HCT116 (cell line): ENCODE measurements at regions not wholly inside any gene's neighbourhood (a gene's known extent, or its start where the extent isn't known, plus 50 kb on each side); places are given as distances from the start of the nearest gene placed in this dataset.

Source experiments
- ATAC-seq: fragments of 200-7000 bp; cut with Tn5 transposase; 2 replicates; pipeline ENCODE4 v1.9.1; 2020; ENCODE audit warnings: mild to moderate bottlenecking, moderate library complexity
- BruUV-seq: library from RNA; stranded (reverse); fragments of 400-500 nt; replicated peaks from 2 replicates; lab custom pipeline; 2021; lab: Mats Ljungman, UMichigan
- CTCF ChIA-PET: fragments of 300-600 bp; sonication (Branson Sonifier 250); formaldehyde crosslinking; loops from one replicate; lab custom pipeline; 2021; ENCODE audit warnings: antibody characterized with exemption; lab: Charles Lee
- POLR2A ChIA-PET: fragments of 300-600, 350-600 bp; sonication (Branson Sonifier 250); formaldehyde crosslinking; loops from one replicate; lab custom pipeline; 2021; ENCODE audit warnings: antibody characterized with exemption; lab: Charles Lee
- RAD21 ChIA-PET, 2 experiments: fragments of 300-600 bp; sonication (Branson Sonifier 250); formaldehyde crosslinking; loops; one replicate each; lab custom pipeline; 2023; ENCODE audit warnings: low total read pairs in 2 of 2; ENCODE audit not compliant: uncharacterized antibody in 2 of 2, unreplicated experiment in 2 of 2, low non-redundant PET in 1 of 2; lab: Charles Lee
- DNase-seq: peaks from one replicate; pipeline ENCODE4 v3.0.0-alpha.2; 2010; ENCODE audit warnings: low read depth, low spot score
- H2AFZ ChIP-seq: fragments of 200-600 bp; shearing (Covaris generic), sonication (generic); 2 replicates; pipeline ENCODE4 v1.6.1; 2017; ENCODE audit warnings: low read depth, mixed run types, mixed read lengths, antibody characterized with exemption, low read length; ENCODE audit not compliant: poor library complexity, severe bottlenecking
- H3K27ac ChIP-seq: 2 replicates; pipeline ENCODE4 v1.5.1; 2012; ENCODE audit warnings: low read depth, low read length
- H3K27me3 ChIP-seq: fragments of 200-600 bp; sonication (generic); 2 replicates; pipeline ENCODE4 v1.6.1; 2016; ENCODE audit warnings: mixed run types, low read length, mixed read lengths; ENCODE audit not compliant: insufficient read depth
- H3K36me3 ChIP-seq, 2 experiments: fragments of 200-500 bp in 1 of 2; fragments of 200-600 bp in 1 of 2; sonication (Bioruptor generic) in 1 of 2; sonication (generic) in 1 of 2; 2 replicates each; pipeline versions ENCODE4 v1.5.1 to v1.6.1; 2014 to 2016; ENCODE audit warnings: low read length in 2 of 2, inconsistent platforms in 1 of 2, mixed read lengths in 1 of 2, mixed run types in 1 of 2; ENCODE audit not compliant: insufficient read depth in 2 of 2, control insufficient read depth in 1 of 2
- H3K4me1 ChIP-seq, 2 experiments: fragments of 200-600 bp in 1 of 2; sonication (generic) in 1 of 2; 2 replicates each; pipeline versions ENCODE4 v1.5.1 to v1.6.1; 2012 to 2017; ENCODE audit warnings: low read length in 2 of 2, inconsistent platforms in 1 of 2, mild to moderate bottlenecking in 1 of 2, mixed read lengths in 1 of 2, mixed run types in 1 of 2, moderate library complexity in 1 of 2; ENCODE audit not compliant: insufficient read depth in 2 of 2, control insufficient read depth in 1 of 2
- H3K4me2 ChIP-seq: fragments of 200-600 bp; sonication (generic); 2 replicates; pipeline ENCODE4 v1.6.1; 2017; ENCODE audit warnings: mixed run types, low read length, mixed read lengths
- H3K4me3 ChIP-seq, 2 experiments: fragments of 200-600 bp in 1 of 2; sonication (generic) in 1 of 2; replicated peaks in 1 of 2; 2 replicates each; pipeline ENCODE4 v1.5.1; 2011 to 2016; ENCODE audit warnings: low read length in 2 of 2, control low read depth in 1 of 2, low read depth in 1 of 2, mild to moderate bottlenecking in 1 of 2, mixed read lengths in 1 of 2, mixed run types in 1 of 2
- H3K79me2 ChIP-seq: fragments of 200-600 bp; sonication (generic); 2 replicates; pipeline ENCODE4 v1.6.1; 2017; ENCODE audit warnings: mild to moderate bottlenecking, mixed run types, low read length, moderate library complexity, mixed read lengths; ENCODE audit not compliant: insufficient read depth
- H3K9ac ChIP-seq: fragments of 200-600 bp; sonication (generic); 2 replicates; pipeline ENCODE4 v1.6.1; 2016; ENCODE audit warnings: low read length, mixed read lengths
- H3K9me2 ChIP-seq: fragments of 200-600 bp; sonication (generic), shearing (Covaris generic); 2 replicates; pipeline ENCODE4 v1.6.1; 2017; ENCODE audit warnings: mixed run types, mild to moderate bottlenecking, moderate library complexity; ENCODE audit not compliant: insufficient read depth
- H3K9me3 ChIP-seq, 2 experiments: fragments of 200-500 bp in 1 of 2; fragments of 200-600 bp in 1 of 2; sonication (Bioruptor generic) in 1 of 2; sonication (generic) in 1 of 2; 2 replicates each; pipeline ENCODE4 v1.6.1; 2014 to 2017; ENCODE audit warnings: low read length in 2 of 2, mixed read lengths in 2 of 2, inconsistent platforms in 1 of 2, low read depth in 1 of 2, mild to moderate bottlenecking in 1 of 2, mixed run types in 1 of 2, moderate library complexity in 1 of 2; ENCODE audit not compliant: control insufficient read depth in 1 of 2, insufficient read depth in 1 of 2
- H4K20me1 ChIP-seq: fragments of 200-600 bp; sonication (generic), shearing (Covaris generic); 2 replicates; pipeline ENCODE4 v1.6.1; 2017; ENCODE audit warnings: mixed run types, mild to moderate bottlenecking, moderate library complexity; ENCODE audit not compliant: insufficient read depth
- ATF3 ChIP-seq: IDR thresholded peaks from 2 replicates; pipeline ENCODE4 v1.6.1; 2012
- CBX3 ChIP-seq: IDR thresholded peaks from 2 replicates; pipeline ENCODE4 v1.6.1; 2012; ENCODE audit warnings: low read depth
- CTCF ChIP-seq, 3 experiments: fragments of 200-600 bp in 1 of 3; sonication (generic) in 1 of 3; IDR thresholded peaks in 2 of 3; conservative IDR thresholded peaks in 1 of 3; 2 replicates each; pipeline ENCODE4 v1.5.1; 2012 to 2017; ENCODE audit warnings: low read depth in 2 of 3, low read length in 2 of 3, antibody characterized with exemption in 1 of 3, borderline replicate concordance in 1 of 3, control low read depth in 1 of 3, mild to moderate bottlenecking in 1 of 3, mixed read lengths in 1 of 3, mixed run types in 1 of 3, moderate library complexity in 1 of 3; ENCODE audit not compliant: insufficient read depth in 1 of 3
- EGR1 ChIP-seq: IDR thresholded peaks from 2 replicates; pipeline ENCODE4 v1.6.1; 2012; ENCODE audit warnings: low read depth
- ELF1 ChIP-seq: IDR thresholded peaks from 2 replicates; pipeline ENCODE4 v1.6.1; 2012; ENCODE audit warnings: low read depth, borderline replicate concordance
- JUND ChIP-seq: IDR thresholded peaks from 2 replicates; pipeline ENCODE4 v1.6.1; 2012
- MAX ChIP-seq: IDR thresholded peaks from 2 replicates; pipeline ENCODE4 v1.6.1; 2012
- POLR2AphosphoS5 ChIP-seq: IDR thresholded peaks from 2 replicates; pipeline ENCODE4 v1.6.1; 2011; ENCODE audit warnings: mild to moderate bottlenecking, low read depth, low read length, moderate library complexity
- RAD21 ChIP-seq: IDR thresholded peaks from 2 replicates; pipeline ENCODE4 v1.6.1; 2012; ENCODE audit warnings: low read depth, mild to moderate bottlenecking
- REST ChIP-seq: IDR thresholded peaks from 2 replicates; pipeline ENCODE4 v1.6.1; 2012; ENCODE audit warnings: low read depth
- SIN3A ChIP-seq: IDR thresholded peaks from 2 replicates; pipeline ENCODE4 v1.6.1; 2012; ENCODE audit warnings: low read depth
- SP1 ChIP-seq: IDR thresholded peaks from 2 replicates; pipeline ENCODE4 v1.6.1; 2012; ENCODE audit warnings: low read depth
- SRF ChIP-seq: IDR thresholded peaks from 2 replicates; pipeline ENCODE4 v1.6.1; 2012; ENCODE audit warnings: low read depth
- TCF7L2 ChIP-seq: IDR thresholded peaks from 2 replicates; pipeline ENCODE4 v1.7.0; 2011; ENCODE audit warnings: borderline replicate concordance, inconsistent platforms; ENCODE audit not compliant: insufficient read depth, insufficient read length; ENCODE audit errors: extremely low read depth
- YY1 ChIP-seq: IDR thresholded peaks from 2 replicates; pipeline ENCODE4 v1.6.1; 2011; ENCODE audit warnings: low read length, low read depth, moderate library complexity, mild to moderate bottlenecking; ENCODE audit not compliant: insufficient replicate concordance; ENCODE audit errors: extremely low read depth
- ZBTB33 ChIP-seq: IDR thresholded peaks from 2 replicates; pipeline ENCODE4 v1.6.1; 2011; ENCODE audit warnings: mild to moderate bottlenecking, low read length, moderate library complexity; ENCODE audit not compliant: insufficient replicate concordance; ENCODE audit errors: extremely low read depth
- ZFX ChIP-seq: fragments of 450-650 bp; IDR thresholded peaks from 2 replicates; pipeline ENCODE4 v1.6.1; 2017
- ZNF274 ChIP-seq: fragments of 200-500 bp; sonication (Bioruptor generic); IDR thresholded peaks from 2 replicates; pipeline ENCODE4 v1.6.1; 2014; ENCODE audit warnings: mild to moderate bottlenecking, low read depth, low read length, inconsistent platforms
- intact Hi-C: fragments of 100-400 bp; cut with micrococcal nuclease; formaldehyde crosslinking; loops from 2 replicates; pipeline ENCODE4 v1.10.0; 2022

GRCh38 chr11:91160661-91161060 is 937.8 kb upstream of the CHORDC1 start:
- ChIA-PET CTCF (no interaction called here), POLR2A (no interaction called here), RAD21 (no interaction called here)
- intact Hi-C loops = no loop called here
- no peaks in the 10 kb centered on the region for H3K36me3 ChIP-seq
- H3K9me3 ChIP-seq = peaks cover 0 to 8% of the 10 kb centered on the region in 2 experiments; a peak in 2 of 4 replicates
- no peak overlapping the region for H3K9ac ChIP-seq
- H3K4me2 ChIP-seq = no peak overlapping the region
- no peak overlapping the region for H2AFZ ChIP-seq
- H3K4me1 ChIP-seq = no peaks in the 10 kb centered on the region
- TF ChIP-seq ELF1 = no peak
- TF ChIP-seq EGR1 = no peak
- TF ChIP-seq REST = no peak
- TF ChIP-seq YY1 = no peak
- TF ChIP-seq SIN3A = no peak
- TF ChIP-seq JUND = no peak
- no peak for TF ChIP-seq ZBTB33
- TF ChIP-seq ZFX = no peak
- TF ChIP-seq CTCF (IDR thresholded peaks at IDR 0.05 in 2 of 3, conservative IDR thresholded peaks at IDR 0.05 in 1 of 3; ENCODE audit: borderline replicate concordance in 1 of 3, insufficient read depth in 1 of 3, low read depth in 2 of 3, low read length in 2 of 3) = no peak
- TF ChIP-seq ATF3 = no peak
- TF ChIP-seq MAX = no peak
- no peak for TF ChIP-seq SP1
- TF ChIP-seq POLR2AphosphoS5 = no peak
- TF ChIP-seq ZNF274 = no peak
- no peak for TF ChIP-seq CBX3
- no peak for TF ChIP-seq TCF7L2
- no peak for TF ChIP-seq SRF
- no peak for TF ChIP-seq RAD21
- ATAC-seq (no peak), DNase-seq (no peak)
- H3K27me3 ChIP-seq = no peaks in the 10 kb centered on the region
- no peak overlapping the region for H3K4me3 ChIP-seq
- H3K79me2 ChIP-seq = no peaks in the 10 kb centered on the region
- no peaks in the 10 kb centered on the region for H3K9me2 ChIP-seq
- BruUV-seq = no TSS peak
- no peak overlapping the region for H3K27ac ChIP-seq
- no peaks in the 10 kb centered on the region for H4K20me1 ChIP-seq
